HG02571 (cell line): ENCODE measurements at regions not wholly inside any gene's neighbourhood (a gene's known extent, or its start where the extent isn't known, plus 50 kb on each side); places are given as distances from the start of the nearest gene placed in this dataset.
A peak's percentile ranks its signal among the peaks of the same experiment; 100 is the strongest.

ENCODE experiments used
- ATAC-seq: cut with Tn5 transposase; IDR thresholded peaks from one replicate; pipeline ENCODE4 v1.9.1; 2021; ENCODE audit warnings: mild to moderate bottlenecking, moderate library complexity; ENCODE audit not compliant: unreplicated experiment

DNA sequence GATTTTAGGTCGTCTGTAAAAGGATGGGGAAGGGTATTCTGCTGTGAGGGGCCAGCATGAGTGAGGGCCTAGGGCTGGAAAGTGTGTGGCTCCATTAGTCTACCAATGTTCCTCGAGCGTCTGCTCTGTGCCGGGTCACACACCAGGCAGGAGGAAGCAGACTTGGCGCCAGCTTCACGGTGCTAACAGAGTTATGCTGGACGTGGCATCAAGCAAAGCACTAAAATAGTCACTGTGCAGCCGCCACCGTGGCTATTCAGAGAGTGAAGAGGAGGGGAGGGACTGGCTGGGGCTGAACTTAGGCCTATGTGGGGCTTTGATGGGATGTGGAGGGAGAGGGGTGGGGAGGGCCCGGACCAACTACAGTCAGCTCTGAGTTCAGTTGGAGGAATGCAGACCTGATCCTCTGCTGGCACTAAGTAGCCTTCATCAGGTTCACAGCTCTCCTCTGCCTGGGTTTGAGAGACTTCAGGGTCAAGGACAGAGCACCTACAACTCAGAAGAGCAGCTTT, 83.9 kb upstream of the MSX1 start:
- ATAC-seq = no peak

DNA sequence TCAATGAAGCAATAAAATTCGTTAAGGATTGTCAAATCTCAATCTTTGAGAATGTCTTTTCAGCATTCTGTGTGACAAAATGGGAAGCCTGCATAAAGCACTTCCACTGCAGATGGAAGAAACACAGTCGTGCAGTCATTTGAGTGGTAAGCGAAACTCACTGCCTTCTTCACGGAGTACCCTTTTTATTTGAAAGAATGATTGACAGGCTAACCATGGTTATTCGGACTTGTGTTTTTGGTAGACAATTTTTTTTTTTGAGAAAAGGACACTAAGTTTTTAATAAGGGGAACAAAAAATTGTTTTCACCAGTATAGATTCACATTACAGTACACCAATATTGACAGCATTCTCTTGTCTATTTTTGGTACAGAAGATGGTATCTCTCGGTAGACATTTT, 86.9 kb upstream of the MSX1 start:
- no peak for ATAC-seq

DNA sequence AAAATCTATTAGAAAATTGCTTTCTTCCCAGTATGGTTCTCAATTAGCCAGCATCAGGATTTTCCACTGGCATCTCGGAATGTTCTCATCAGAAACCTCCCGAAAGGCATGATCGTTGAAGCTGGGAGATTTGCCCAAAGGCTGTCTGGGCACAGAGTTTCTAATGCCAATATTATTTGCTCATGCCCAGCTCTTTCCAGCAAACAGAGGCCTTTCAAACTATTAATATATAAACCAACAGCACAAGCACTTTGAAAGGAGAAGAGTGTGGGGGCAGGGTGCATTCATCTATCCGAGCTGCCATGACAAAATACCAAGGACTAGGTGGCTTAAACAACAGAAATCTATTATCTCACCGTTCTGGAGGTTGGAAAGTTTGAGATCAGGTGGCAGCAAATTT, 88.3 kb upstream of the MSX1 start:
- no peak for ATAC-seq

DNA sequence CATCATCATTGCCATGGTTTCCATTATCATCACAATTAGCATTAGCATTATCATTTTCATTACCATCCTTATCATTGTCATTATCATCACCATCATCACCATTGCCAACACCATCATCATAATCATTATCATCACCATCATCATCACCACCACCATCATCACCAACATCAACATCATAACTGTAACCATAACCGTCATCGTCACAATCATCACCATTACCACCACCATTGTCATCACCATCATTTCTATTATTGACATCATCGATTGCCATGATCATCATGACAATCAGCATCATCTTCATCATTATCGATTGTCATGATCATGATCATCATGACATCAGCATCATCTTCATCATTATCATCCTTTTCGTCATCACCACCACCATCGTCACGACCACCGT, 88.9 kb upstream of the MSX1 start:
- ATAC-seq = no peak

- ATAC-seq = no peak
These were observed 92.9 kb upstream of the MSX1 start for GRCh38 chr4:4766564-4766963.

- ATAC-seq = no peak
These were observed 93.7 kb upstream of the MSX1 start for GRCh38 chr4:4765811-4766210.

DNA sequence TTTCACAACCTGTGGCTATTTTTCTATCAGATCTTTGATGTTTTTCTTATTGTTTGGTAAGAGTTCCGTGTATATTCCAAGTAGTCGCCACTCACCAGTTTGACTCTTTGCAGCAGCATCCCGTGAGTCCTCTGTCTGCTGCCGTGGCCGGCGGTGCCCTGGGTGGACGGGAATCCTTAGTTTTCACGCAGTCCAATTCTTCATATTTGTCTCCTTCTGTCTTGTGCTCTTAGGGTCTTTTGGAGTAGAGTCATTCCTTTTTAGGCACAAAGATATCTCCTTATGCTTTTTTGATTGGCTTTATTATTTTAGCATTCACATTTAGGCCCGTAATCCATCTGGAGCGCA, 94.9 kb upstream of the MSX1 start:
- ATAC-seq = no peak

- ATAC-seq = no peak
These were observed 95.5 kb upstream of the MSX1 start for GRCh38 chr4:4763822-4764557.

DNA sequence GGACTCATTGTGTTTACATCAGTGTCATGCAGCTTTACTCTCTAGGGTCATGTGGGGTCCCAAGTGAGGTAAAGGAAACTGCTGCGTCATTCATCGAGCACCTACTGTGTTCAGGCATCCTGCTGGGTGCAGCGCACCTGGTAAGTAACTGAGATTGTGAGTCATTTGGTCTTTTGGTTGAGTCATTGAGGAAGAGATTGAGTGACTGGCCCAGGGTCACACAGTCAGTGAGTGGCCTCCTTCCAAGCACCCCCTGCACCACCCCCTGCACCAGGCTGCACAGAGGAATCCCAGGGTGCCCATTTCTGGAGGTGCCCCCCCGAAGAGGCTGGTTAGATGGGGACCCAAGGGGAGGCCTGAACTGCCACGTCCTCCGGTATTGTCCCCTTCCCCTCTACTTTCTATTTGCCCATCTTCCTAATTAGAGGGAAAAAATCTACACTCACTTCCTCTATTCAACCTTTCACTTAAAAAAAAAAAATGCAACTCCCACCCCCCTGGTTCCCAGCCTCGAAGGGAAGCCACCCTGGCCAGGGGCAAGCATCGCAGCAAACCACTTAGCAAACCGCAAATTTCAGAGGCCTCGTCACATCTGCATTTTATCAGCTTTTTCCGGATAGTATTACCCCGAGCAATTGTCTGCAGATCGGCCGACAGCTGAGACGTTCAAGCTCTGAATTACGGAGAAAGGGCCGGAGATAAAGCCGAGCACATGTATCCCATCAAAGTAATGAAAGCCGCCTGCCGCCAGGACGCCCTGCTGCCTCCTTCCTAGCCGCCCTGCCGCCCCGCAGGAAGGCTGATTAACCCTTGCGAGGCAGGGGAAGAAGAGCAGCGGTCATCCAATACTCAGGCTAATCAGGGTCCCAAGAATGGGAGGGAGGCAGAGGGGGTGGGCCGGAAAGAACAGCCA, 96.3 kb upstream of the MSX1 start:
- ATAC-seq = peak; percentile 78

DNA sequence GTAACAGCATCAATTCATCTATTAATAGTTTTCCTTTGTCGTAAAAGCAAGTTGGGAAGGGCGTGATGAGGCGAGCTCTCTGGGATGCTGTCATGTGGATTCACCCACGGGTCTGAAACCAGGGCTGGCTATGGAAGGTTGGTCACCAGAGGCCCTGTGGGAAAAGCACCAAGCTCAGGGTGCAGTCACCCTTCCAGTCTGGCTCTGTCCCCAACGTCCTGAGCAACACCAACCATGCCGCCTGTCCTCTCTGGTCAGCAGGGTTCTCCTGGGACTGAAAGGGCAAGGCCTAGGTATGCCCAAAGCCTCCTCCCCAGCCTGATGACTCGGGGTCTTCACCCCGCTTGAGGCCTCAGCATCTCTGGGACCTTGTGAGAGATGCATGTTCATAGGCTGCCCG, 97.2 kb upstream of the MSX1 start:
- ATAC-seq = no peak

DNA sequence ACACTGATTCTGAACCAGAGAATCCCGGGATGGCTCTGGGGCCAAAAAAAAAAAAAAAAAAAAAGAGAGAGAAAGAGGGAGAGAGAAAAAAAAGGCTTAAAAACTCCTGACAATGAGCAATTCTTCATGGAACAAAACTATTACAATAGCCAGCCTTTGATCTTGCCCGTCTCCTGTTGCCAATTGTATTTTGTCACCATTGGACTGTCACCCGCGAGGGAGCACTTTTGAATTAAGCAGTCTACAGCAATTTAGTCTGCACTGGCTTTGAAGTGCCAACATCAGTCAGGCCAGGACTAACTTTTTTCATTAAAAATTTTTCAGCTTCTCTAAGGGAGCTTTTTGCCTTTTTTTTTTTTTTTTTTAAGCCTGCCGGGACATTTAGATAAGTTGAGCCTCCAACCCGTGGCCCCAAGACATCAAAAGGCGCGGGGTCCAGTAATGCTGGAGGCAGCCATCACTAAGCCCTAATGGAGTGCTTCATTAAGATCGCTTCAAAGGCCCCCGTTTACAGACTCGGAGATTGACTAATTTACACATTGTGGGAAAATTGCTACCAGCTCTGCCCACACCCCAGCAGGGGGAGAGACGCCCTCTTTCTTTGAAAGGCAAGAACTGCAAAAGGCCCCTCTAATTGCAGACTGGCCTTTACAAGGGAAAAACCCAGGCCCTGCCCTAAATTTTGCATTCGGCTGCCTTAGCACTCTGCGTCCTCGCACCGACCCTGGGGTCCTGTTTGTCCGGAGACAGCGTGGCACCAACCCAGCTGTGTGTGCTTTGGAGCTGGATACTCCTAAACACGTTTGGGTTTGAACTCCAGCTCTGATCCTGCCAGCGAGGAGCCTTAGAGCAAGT, 98.1 kb upstream of the MSX1 start:
- ATAC-seq = no peak

GRCh38 chr4:4759883-4760282, 99.6 kb upstream of the MSX1 start:
- ATAC-seq = no peak

DNA sequence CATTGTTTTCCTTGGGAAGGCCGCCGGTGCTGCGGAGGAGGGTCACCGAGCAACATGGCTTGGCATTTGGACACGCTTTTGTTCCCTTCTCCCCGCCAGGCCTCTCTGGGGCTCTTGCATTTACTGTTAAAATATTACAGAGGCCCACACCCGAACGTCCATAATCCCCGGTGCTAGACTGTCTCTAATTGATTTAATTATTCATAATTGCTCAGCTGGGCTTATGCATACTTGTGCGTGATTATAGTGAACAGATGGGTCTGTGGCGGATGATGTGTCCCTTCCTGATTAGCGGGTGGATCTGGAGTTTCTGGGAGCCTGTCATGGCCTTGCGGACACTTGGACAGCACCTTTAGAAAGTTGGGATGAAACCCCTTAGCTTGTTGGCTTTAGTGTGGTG, 100.2 kb upstream of the MSX1 start:
- ATAC-seq = no peak

DNA sequence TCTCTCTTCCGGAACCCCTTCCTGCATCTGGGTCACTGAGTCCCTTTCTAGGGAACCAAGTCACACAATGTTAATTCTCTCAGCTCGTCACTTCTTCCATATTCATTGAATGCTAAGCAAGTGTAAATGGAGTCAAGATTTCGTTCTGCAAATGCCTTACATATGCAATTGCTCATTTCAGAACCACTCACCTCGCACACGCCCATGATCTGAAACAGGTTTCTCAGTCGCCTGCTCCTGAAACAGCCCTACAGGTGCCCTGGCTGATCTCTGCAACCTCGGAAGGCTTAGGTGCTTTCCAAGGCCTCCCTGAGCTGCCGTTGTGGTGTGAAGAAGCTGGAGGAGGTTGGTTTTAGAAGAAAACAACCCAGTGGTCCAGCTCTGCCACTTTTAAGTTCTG, 100.8 kb upstream of the MSX1 start:
- ATAC-seq = peak; percentile 35

- ATAC-seq = no peak
These were observed 104.2 kb upstream of the MSX1 start for GRCh38 chr4:4755306-4755705.

- no peak for ATAC-seq
These were observed 104.8 kb upstream of the MSX1 start for GRCh38 chr4:4754641-4755040.

DNA sequence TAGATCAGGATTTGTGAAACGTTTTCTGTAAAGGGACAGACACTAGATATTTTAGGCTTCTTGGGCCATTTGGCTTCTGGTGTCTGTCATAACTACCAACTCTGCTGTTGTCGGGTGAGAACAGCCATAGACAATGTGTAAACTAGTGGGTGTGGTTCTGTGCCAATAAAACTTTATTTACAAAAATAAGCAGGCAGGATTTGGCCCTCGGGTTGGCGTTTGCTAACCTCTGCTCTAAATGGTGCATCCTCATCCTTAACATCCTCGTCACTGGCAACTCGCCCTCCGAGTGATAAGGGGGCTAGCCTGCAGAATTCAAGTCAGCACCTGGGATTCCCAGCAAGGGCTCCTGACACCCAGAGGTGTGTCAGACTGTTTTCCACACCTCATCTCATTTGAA, 105.8 kb upstream of the MSX1 start:
- no peak for ATAC-seq

- ATAC-seq = no peak
These were observed 106.7 kb upstream of the MSX1 start for GRCh38 chr4:4752576-4753401.

DNA sequence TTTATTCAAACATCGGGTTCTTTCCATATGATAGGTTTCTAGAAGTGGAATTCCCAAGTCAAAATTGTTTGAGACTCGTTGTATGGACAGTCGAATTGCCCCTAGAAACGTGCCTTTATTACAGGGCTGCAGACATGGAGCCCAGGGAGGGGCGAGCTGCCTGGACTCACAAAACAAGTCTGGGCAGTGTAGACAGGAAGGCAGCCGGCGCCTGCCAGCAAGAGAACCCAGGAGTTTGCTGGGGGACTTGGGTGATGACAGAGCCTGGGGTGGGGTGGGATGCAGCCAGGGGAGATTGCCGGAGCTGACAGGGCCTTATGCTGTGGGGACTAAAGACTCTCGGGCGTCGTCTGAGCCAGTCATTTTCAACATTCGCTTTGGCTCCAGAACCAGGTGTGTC, 107.4 kb upstream of the MSX1 start:
- no peak for ATAC-seq

DNA sequence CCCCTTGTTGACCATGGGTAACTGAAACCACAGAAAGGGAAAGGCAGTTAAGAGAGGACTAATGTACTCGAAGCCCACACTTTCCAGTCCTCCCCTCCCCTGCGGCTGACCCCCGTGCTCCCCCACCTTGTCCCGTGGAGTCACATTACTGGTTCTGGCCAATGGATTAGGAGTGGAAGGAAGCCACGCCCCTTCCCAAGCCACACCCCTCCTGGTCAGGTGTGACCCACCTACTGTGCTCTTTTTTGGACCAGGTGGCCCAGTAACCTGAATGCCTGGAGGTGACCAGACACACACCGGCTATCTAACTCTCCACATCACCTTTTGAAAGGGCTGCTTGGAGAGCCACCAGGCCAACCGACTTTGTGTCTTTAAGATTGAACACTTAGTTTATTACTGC, 109.3 kb upstream of the MSX1 start:
- ATAC-seq = no peak
